ENCODE measurements at regions not wholly inside any gene's neighbourhood (a gene's known extent, or its start where the extent isn't known, plus 50 kb on each side); places are given as distances from the start of the nearest gene placed in this dataset.
"Not testable (repeated sequence)": the region's sequence is repeated elsewhere in the genome, so short reads cannot be mapped to it uniquely, and the experiment has no call there.

DNA sequence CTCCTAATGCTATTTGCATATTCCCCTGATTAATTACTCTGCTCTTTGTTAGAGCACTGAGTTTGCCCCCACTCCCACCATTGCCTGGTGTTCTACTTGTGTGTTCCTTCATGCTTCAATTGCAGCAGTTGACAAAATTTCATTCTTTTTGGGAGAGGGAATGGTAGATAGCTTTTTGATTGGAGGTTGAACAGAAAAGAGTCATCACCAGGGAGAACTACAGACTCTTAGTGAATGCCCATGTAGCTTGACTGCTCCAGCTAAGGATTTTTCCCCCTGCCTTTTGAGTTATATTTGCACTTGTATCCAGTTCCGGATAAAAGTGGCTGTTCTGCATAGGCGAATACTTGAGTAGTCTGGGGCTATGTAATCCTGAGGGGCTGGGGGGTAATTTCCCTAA is 183.9 kb downstream of the ETNK1 start:
- TF ChIP-seq, protein P1, sequence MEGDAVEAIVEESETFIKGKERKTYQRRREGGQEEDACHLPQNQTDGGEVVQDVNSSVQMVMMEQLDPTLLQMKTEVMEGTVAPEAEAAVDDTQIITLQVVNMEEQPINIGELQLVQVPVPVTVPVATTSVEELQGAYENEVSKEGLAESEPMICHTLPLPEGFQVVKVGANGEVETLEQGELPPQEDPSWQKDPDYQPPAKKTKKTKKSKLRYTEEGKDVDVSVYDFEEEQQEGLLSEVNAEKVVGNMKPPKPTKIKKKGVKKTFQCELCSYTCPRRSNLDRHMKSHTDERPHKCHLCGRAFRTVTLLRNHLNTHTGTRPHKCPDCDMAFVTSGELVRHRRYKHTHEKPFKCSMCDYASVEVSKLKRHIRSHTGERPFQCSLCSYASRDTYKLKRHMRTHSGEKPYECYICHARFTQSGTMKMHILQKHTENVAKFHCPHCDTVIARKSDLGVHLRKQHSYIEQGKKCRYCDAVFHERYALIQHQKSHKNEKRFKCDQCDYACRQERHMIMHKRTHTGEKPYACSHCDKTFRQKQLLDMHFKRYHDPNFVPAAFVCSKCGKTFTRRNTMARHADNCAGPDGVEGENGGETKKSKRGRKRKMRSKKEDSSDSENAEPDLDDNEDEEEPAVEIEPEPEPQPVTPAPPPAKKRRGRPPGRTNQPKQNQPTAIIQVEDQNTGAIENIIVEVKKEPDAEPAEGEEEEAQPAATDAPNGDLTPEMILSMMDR (IDR thresholded peaks at IDR 0.05) = no peak
- H3K4me1 Mint-ChIP-seq (ENCODE audit: low read depth) = peaks cover 22% of the 10 kb centered on the region
- H3K9me3 Mint-ChIP-seq (ENCODE audit: low read depth) = no peaks in the 10 kb centered on the region
- H3K4me3 Mint-ChIP-seq (ENCODE audit: unreplicated experiment) = no peak overlapping the region
- no peak overlapping the region for H3K27ac Mint-ChIP-seq (ENCODE audit: unreplicated experiment)
- no peak for DNase-seq (ENCODE audit: low spot score)
- no peaks in the 10 kb centered on the region for H3K36me3 Mint-ChIP-seq (ENCODE audit: low read depth)
- H3K27me3 Mint-ChIP-seq (ENCODE audit: low read depth) = no peaks in the 10 kb centered on the region

DNA sequence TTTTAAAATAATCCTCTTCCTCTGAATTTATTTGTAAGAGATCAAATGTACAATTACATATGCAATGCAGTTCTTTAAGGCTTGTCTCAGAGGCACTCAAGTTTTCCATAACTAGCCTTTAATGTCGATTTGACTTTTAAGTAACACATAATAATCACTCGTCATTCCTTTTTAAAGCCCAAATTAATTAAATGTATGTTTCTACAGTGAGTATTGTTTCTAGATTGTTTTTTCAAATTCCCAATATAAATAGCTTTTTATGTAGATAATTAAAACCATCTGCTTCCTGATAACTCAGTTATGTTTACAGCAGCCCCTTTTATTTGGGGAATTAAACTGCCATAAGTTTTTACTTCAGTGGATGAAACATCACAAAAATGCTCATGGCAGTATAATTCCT is 185.1 kb downstream of the ETNK1 start:
- Mint-ChIP-seq H3K27me3 (ENCODE audit: low read depth) (no peaks in the 10 kb centered on the region), H3K27ac (ENCODE audit: unreplicated experiment) (no peak overlapping the region), H3K9me3 (ENCODE audit: low read depth) (no peaks in the 10 kb centered on the region), H3K36me3 (ENCODE audit: low read depth) (no peaks in the 10 kb centered on the region), H3K4me3 (ENCODE audit: unreplicated experiment) (no peak overlapping the region), H3K4me1 (ENCODE audit: low read depth) (peaks cover 20% of the 10 kb centered on the region)
- no peak for DNase-seq (ENCODE audit: low spot score)
- TF ChIP-seq, protein P1 (IDR thresholded peaks at IDR 0.05) = no peak

DNA sequence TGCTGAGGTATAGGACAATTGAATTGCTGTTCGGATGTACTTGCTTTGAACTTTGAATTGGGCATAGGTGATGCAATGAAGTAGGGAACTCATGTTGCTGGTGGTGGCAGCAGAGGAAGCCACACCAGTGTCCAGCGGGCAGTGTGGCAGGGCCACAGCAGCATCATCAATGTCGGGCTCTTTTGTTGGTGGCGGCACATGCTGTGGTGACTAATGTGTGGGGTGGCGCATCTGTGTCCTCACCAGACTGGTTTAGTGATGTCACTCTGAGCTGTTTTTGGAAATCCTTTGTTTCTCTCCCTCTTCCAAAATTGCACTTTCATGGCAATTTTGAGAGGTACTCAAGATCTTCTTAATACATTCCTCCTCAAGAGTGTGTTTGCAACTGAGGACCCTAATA is 187.6 kb downstream of the ETNK1 start:
- no peak overlapping the region for H3K27ac Mint-ChIP-seq (ENCODE audit: unreplicated experiment)
- no peak for DNase-seq (ENCODE audit: low spot score)
- no peaks in the 10 kb centered on the region for H3K9me3 Mint-ChIP-seq (ENCODE audit: low read depth)
- no peak overlapping the region for H3K4me3 Mint-ChIP-seq (ENCODE audit: unreplicated experiment)
- TF ChIP-seq, protein P1 (IDR thresholded peaks at IDR 0.05) = no peak
- peaks cover 12% of the 10 kb centered on the region for H3K4me1 Mint-ChIP-seq (ENCODE audit: low read depth)
- H3K27me3 Mint-ChIP-seq (ENCODE audit: low read depth) = no peaks in the 10 kb centered on the region
- no peaks in the 10 kb centered on the region for H3K36me3 Mint-ChIP-seq (ENCODE audit: low read depth)

DNA sequence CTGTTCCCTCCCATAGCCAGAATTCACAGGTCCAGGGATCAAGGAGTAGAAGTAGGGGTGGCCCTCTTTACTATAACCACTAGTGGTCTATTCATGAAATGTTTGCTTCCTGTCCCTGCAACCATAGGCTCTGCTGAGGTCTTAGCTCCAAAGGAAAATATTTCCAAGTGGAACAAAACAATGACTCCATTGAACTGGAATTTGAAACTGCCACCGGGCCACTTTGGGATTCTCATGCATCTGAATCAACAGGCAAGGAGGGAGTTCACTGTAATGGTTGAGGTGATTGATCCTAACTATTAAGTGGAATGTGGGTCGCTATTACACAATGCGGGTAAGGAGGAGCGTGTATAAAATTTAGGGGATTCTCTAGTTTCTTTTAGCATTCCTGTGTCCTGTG is 197.0 kb downstream of the ETNK1 start:
- H3K9me3 Mint-ChIP-seq (ENCODE audit: low read depth) = peaks cover 7% of the 10 kb centered on the region
- DNase-seq (ENCODE audit: low spot score) = no peak
- H3K27ac Mint-ChIP-seq (ENCODE audit: unreplicated experiment) = no peak overlapping the region
- peaks cover 12% of the 10 kb centered on the region for H3K4me1 Mint-ChIP-seq (ENCODE audit: low read depth)
- H3K36me3 Mint-ChIP-seq (ENCODE audit: low read depth) = no peaks in the 10 kb centered on the region
- H3K4me3 Mint-ChIP-seq (ENCODE audit: unreplicated experiment) = no peak overlapping the region
- no peaks in the 10 kb centered on the region for H3K27me3 Mint-ChIP-seq (ENCODE audit: low read depth)
- TF ChIP-seq, protein P1 (IDR thresholded peaks at IDR 0.05) = no peak

DNA sequence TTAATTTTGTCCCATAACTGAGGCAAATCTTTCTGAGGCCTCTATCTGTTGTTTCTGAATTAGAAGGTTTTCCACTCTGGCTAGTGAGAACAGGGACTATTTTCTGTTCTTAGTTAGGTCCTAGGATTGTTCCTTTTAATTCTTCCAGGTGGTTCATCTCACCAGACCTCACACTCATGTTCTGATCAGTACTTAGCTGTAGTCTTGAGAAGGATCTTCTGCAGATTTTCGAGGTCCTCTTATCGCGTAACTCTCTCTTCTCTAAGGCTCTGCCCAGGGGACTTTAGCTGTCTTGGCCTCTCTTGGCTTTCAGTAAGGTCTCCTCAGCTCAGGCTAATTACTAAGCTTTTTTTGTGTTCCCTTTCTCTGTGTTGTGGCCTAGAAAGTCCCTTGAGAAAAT is 201.1 kb downstream of the ETNK1 start:
- Mint-ChIP-seq H3K27ac (ENCODE audit: unreplicated experiment) (no peak overlapping the region), H3K4me1 (ENCODE audit: low read depth) (peaks cover 12% of the 10 kb centered on the region), H3K4me3 (ENCODE audit: unreplicated experiment) (no peak overlapping the region), H3K27me3 (ENCODE audit: low read depth) (no peaks in the 10 kb centered on the region), H3K9me3 (ENCODE audit: low read depth) (peaks cover 10% of the 10 kb centered on the region), H3K36me3 (ENCODE audit: low read depth) (peaks cover 1% of the 10 kb centered on the region)
- no peak for DNase-seq (ENCODE audit: low spot score)
- TF ChIP-seq, protein P1 (IDR thresholded peaks at IDR 0.05) = no peak

DNA sequence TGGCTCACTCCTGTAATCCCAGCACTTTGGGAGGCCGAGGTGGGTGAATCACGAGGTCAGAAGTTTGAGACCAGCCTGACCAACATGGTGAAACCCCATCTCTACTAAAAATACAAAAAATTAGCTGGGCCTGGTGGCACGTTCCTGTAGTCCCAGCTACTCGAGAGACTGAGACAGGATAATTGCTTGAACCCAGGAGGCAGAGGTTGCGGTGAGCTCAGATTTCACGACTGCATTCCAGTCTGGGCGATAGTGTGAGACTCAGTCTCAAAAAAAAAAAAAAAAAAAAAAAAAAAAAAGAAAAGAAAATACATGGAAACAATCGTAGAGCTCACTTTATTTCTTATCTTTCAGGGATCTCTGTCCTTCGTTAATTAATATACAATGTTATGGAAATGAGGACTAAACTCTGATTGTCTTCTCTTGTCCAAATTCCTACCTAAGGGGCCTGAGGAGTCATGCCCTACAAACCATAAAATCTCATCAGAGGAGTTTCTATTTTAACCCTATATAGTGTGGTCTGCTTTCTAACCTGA is 201.5 kb downstream of the ETNK1 start:
- H3K27me3 Mint-ChIP-seq (ENCODE audit: low read depth); H3K36me3 Mint-ChIP-seq (ENCODE audit: low read depth); H3K27ac Mint-ChIP-seq (ENCODE audit: unreplicated experiment); H3K9me3 Mint-ChIP-seq (ENCODE audit: low read depth); DNase-seq (ENCODE audit: low spot score); H3K4me3 Mint-ChIP-seq (ENCODE audit: unreplicated experiment): not testable (repeated sequence)
- H3K4me1 Mint-ChIP-seq (ENCODE audit: low read depth) = peaks cover 12% of the 10 kb centered on the region

Measured in chondrocyte (in vitro differentiated cells).